Astrocyte (in vitro differentiated cells and primary cell): ENCODE measurements at regions not wholly inside any gene's neighbourhood (a gene's known extent, or its start where the extent isn't known, plus 50 kb on each side); places are given as distances from the start of the nearest gene placed in this dataset.

Experiments
- DNase-seq: peaks from one replicate; pipeline ENCODE4 v3.0.0-alpha.2; 2010; ENCODE audit warnings: low read depth
- FAIRE-seq: peaks from 2 replicates; lab custom pipeline; 2011; peaks lifted over from hg19 to GRCh38; lab: Jason Lieb, UNC
- H2AFZ ChIP-seq: 2 replicates; pipeline ENCODE4 v1.6.0; 2012; ENCODE audit warnings: low read depth, low read length, inconsistent platforms
- H3K27ac ChIP-seq: 2 replicates; pipeline ENCODE4 v1.5.1; 2011; ENCODE audit warnings: low read depth, low read length, inconsistent platforms
- H3K27me3 ChIP-seq: 2 replicates; pipeline ENCODE4 v1.6.0; 2011; ENCODE audit warnings: low read length, inconsistent platforms; ENCODE audit not compliant: insufficient read depth
- H3K36me3 ChIP-seq: 2 replicates; pipeline ENCODE4 v1.5.1; 2011; ENCODE audit warnings: low read length, inconsistent platforms; ENCODE audit not compliant: insufficient read depth
- H3K4me1 ChIP-seq: 2 replicates; pipeline ENCODE4 v1.5.1; 2011; ENCODE audit warnings: low read length, inconsistent platforms; ENCODE audit not compliant: insufficient read depth
- H3K4me2 ChIP-seq: 2 replicates; pipeline ENCODE4 v1.6.0; 2012; ENCODE audit warnings: low read length, inconsistent platforms
- H3K4me3 ChIP-seq: 2 replicates; pipeline ENCODE4 v1.5.1; 2011; ENCODE audit warnings: low read depth, mild to moderate bottlenecking, low read length, inconsistent platforms; ENCODE audit not compliant: insufficient read depth
- H3K79me2 ChIP-seq: 2 replicates; pipeline ENCODE4 v1.6.0; 2012; ENCODE audit warnings: mild to moderate bottlenecking, low read length, inconsistent platforms; ENCODE audit not compliant: insufficient read depth
- H3K9ac ChIP-seq: 2 replicates; pipeline ENCODE4 v1.6.0; 2012; ENCODE audit warnings: mild to moderate bottlenecking, low read length, inconsistent platforms
- H3K9me3 ChIP-seq: 2 replicates; pipeline ENCODE4 v1.5.1; 2012; ENCODE audit warnings: low read depth, mild to moderate bottlenecking, low read length, inconsistent platforms; ENCODE audit not compliant: insufficient read depth
- H4K20me1 ChIP-seq: 2 replicates; pipeline ENCODE4 v1.6.0; 2012; ENCODE audit warnings: low read length, inconsistent platforms; ENCODE audit not compliant: insufficient read depth
- H3K27ac Mint-ChIP-seq: one replicate; pipeline ENCODE4 v1.8.0; 2021; ENCODE audit warnings: mild to moderate bottlenecking, mixed read lengths; ENCODE audit not compliant: unreplicated experiment
- H3K27me3 Mint-ChIP-seq: one replicate; pipeline ENCODE4 v1.8.0; 2021; ENCODE audit warnings: low read depth, mixed read lengths; ENCODE audit not compliant: unreplicated experiment
- H3K36me3 Mint-ChIP-seq: one replicate; pipeline ENCODE4 v1.8.0; 2021; ENCODE audit warnings: low read depth, mixed read lengths; ENCODE audit not compliant: unreplicated experiment
- H3K4me1 Mint-ChIP-seq: one replicate; pipeline ENCODE4 v1.8.0; 2021; ENCODE audit warnings: low read depth, mixed read lengths; ENCODE audit not compliant: unreplicated experiment
- H3K4me3 Mint-ChIP-seq: one replicate; pipeline ENCODE4 v1.8.0; 2021; ENCODE audit warnings: mild to moderate bottlenecking, moderate library complexity, mixed read lengths; ENCODE audit not compliant: unreplicated experiment
- H3K9me3 Mint-ChIP-seq: one replicate; pipeline ENCODE4 v1.8.0; 2021; ENCODE audit warnings: mild to moderate bottlenecking, mixed read lengths; ENCODE audit not compliant: unreplicated experiment
- EZH2 ChIP-seq: IDR thresholded peaks from 2 replicates; pipeline ENCODE4 v1.6.1; 2012; ENCODE audit warnings: mild to moderate bottlenecking, low read length, inconsistent platforms; ENCODE audit not compliant: insufficient read depth
- TF ChIP-seq, protein P1 (sequence below): IDR thresholded peaks from 2 replicates; pipeline ENCODE4 v1.5.1; 2011; ENCODE audit warnings: low read depth, mild to moderate bottlenecking, inconsistent platforms, low read length, moderate library complexity; ENCODE audit not compliant: insufficient read depth

DNA sequence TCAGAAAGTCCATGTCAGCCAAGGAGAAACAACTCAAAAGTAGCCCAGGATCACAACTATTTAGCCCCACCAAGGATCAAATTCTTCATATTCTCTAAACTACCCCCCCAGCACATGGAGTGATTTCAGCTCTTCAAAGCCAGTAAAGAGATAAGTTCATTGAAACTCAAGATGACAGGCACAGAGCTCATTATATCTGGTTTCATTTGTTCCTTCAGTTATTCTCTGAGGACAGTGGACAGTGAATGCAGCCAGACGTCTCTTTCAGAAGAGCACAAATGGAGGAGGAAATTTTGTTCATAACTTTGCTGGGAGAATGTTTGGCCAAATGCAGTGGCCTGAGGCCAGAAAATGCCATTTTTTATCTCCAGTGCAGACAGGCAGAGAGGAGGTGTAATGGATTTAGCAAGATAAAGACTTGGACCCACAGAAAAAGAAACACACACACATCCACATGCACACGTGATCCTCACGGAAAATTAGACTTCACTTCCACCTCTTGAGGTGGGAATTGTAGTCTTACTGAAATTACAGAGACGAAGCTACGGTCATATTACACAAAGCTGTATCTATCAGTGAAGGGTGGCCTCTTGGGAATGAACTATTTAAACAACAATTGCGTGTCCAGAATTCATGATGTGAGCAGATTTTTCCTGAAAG is 64.6 kb downstream of the HES1 start:
- H3K4me2 ChIP-seq, result no peak overlapping the region
- H3K27me3 ChIP-seq, result peaks cover 40% of the 10 kb centered on the region
- no peaks in the 10 kb centered on the region for H3K36me3 Mint-ChIP-seq
- no peaks in the 10 kb centered on the region for H3K4me1 ChIP-seq
- no peak overlapping the region for H3K27ac ChIP-seq
- no peaks in the 10 kb centered on the region for H3K36me3 ChIP-seq
- H2AFZ ChIP-seq, result no peak overlapping the region
- no peak for FAIRE-seq
- no peak for DNase-seq
- peaks cover 87% of the 10 kb centered on the region for H3K27me3 Mint-ChIP-seq
- TF ChIP-seq, protein P1, sequence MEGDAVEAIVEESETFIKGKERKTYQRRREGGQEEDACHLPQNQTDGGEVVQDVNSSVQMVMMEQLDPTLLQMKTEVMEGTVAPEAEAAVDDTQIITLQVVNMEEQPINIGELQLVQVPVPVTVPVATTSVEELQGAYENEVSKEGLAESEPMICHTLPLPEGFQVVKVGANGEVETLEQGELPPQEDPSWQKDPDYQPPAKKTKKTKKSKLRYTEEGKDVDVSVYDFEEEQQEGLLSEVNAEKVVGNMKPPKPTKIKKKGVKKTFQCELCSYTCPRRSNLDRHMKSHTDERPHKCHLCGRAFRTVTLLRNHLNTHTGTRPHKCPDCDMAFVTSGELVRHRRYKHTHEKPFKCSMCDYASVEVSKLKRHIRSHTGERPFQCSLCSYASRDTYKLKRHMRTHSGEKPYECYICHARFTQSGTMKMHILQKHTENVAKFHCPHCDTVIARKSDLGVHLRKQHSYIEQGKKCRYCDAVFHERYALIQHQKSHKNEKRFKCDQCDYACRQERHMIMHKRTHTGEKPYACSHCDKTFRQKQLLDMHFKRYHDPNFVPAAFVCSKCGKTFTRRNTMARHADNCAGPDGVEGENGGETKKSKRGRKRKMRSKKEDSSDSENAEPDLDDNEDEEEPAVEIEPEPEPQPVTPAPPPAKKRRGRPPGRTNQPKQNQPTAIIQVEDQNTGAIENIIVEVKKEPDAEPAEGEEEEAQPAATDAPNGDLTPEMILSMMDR, result no peak
- no peak for TF ChIP-seq EZH2
- H3K79me2 ChIP-seq, result no peaks in the 10 kb centered on the region
- no peaks in the 10 kb centered on the region for H3K9me3 ChIP-seq
- H3K9me3 Mint-ChIP-seq, result peaks cover 5% of the 10 kb centered on the region
- no peak overlapping the region for H3K9ac ChIP-seq
- H3K4me3 Mint-ChIP-seq, result no peak overlapping the region
- no peak overlapping the region for H3K27ac Mint-ChIP-seq
- H4K20me1 ChIP-seq, result no peaks in the 10 kb centered on the region
- H3K4me3 ChIP-seq, result no peak overlapping the region
- H3K4me1 Mint-ChIP-seq, result no peaks in the 10 kb centered on the region

DNA sequence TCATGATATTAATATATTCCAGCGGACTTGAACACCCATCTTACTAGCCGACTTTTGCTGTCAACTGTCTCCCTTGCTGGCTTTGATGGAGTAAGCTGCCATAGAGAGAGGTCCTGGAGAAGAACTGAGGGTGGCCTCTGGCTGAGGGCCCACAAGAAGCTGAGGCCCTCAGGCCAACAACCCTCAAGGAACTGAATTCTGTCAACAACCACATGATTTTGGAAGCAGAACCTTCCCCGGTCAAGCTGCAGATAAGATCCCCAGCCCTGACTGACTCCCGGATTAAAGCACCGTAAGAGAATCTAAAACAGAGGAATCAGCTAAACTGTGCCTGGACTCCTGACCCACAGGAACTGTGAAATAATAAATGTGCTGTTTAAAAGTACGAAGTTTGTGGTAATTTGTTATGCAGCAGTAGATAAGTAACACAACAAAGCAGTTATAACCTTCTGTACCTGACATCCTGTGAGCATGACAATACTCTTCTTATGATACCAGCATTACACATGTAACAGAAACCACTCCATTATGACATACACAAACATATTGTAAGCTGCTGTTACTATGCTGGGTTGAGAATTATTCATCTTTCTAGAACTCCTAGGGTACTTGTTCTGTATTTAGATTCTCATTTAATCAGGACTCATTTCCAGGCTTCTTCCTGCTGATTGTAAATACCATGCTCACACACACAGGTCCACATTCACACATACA is 66.2 kb downstream of the HES1 start:
- FAIRE-seq (no peak), DNase-seq (no peak)
- H3K9ac ChIP-seq, result no peak overlapping the region
- TF ChIP-seq EZH2, result no peak
- TF ChIP-seq, protein P1, result no peak
- H3K4me3 ChIP-seq, result no peak overlapping the region
- no peak overlapping the region for H2AFZ ChIP-seq
- H3K27ac ChIP-seq, result no peak overlapping the region
- peaks cover 40% of the 10 kb centered on the region for H3K27me3 ChIP-seq
- H3K9me3 ChIP-seq, result no peaks in the 10 kb centered on the region
- H3K4me2 ChIP-seq, result no peak overlapping the region
- no peaks in the 10 kb centered on the region for H3K36me3 ChIP-seq
- H3K27me3 Mint-ChIP-seq, result peaks cover 80% of the 10 kb centered on the region
- H3K4me1 Mint-ChIP-seq, result no peaks in the 10 kb centered on the region
- H4K20me1 ChIP-seq, result no peaks in the 10 kb centered on the region
- no peaks in the 10 kb centered on the region for H3K79me2 ChIP-seq
- H3K9me3 Mint-ChIP-seq, result peaks cover 3% of the 10 kb centered on the region
- H3K4me3 Mint-ChIP-seq, result no peak overlapping the region
- no peak overlapping the region for H3K27ac Mint-ChIP-seq
- no peaks in the 10 kb centered on the region for H3K4me1 ChIP-seq
- H3K36me3 Mint-ChIP-seq, result no peaks in the 10 kb centered on the region
